UCSD-AML1 (cell line): ENCODE measurements at regions not wholly inside any gene's neighbourhood (a gene's known extent, or its start where the extent isn't known, plus 50 kb on each side); places are given as distances from the start of the nearest gene placed in this dataset.

Source experiments
- DNase-seq: peaks from one replicate; lab custom pipeline; 2025; ENCODE audit not compliant: unreplicated experiment; lab: John Stamatoyannopoulos, UW

- no peak for DNase-seq
These were observed 95.4 kb upstream of the KLHL25 start for GRCh38 chr15:85889956-85890619.

DNA sequence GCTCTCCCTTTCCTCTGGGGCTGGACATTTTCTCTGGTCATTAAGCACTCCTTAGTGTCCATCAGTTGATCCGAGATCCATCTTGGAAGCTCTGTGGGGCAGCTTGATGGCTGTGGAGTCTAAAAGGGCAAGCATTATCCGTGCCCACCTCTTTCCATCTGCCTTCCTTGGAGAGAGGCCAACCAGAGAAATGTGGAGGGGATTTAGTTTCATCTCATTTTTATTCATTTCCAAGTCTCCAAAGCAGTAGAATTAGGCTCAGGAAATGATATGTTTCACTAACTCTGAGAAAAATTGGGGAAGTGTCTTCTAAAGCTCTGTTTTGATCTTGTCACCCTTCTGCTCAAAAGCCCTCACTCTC, 95.9 kb upstream of the KLHL25 start:
- DNase-seq, result no peak

GRCh38 chr15:85891470-85891869, 96.7 kb upstream of the KLHL25 start:
- DNase-seq, result no peak

DNA sequence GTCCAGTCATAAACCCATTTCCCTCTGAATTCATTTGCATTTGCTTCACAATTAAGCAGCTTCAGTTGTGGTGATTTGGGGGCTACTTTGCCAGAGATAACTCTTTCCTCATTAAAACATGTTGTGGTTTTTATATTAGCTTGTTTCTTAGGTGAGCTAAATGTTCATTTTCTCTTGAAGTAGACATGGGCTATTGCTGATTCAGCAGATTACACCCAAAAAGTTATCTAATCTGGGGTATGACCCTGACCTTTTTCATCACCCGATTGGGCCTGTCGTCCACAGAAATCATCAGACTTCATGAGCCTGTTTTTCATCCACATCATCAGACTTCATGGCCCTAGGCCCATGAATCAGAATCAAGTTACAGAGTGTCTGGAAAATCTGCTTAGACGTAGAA, 97.5 kb upstream of the KLHL25 start:
- DNase-seq, result no peak

GRCh38 chr15:85897207-85897894, 102.6 kb upstream of the KLHL25 start:
- DNase-seq, result no peak

GRCh38 chr15:85897895-85898717, 103.4 kb upstream of the KLHL25 start:
- DNase-seq, result no peak

GRCh38 chr15:85899927-85900326, 105.2 kb upstream of the KLHL25 start:
- DNase-seq, result no peak

DNA sequence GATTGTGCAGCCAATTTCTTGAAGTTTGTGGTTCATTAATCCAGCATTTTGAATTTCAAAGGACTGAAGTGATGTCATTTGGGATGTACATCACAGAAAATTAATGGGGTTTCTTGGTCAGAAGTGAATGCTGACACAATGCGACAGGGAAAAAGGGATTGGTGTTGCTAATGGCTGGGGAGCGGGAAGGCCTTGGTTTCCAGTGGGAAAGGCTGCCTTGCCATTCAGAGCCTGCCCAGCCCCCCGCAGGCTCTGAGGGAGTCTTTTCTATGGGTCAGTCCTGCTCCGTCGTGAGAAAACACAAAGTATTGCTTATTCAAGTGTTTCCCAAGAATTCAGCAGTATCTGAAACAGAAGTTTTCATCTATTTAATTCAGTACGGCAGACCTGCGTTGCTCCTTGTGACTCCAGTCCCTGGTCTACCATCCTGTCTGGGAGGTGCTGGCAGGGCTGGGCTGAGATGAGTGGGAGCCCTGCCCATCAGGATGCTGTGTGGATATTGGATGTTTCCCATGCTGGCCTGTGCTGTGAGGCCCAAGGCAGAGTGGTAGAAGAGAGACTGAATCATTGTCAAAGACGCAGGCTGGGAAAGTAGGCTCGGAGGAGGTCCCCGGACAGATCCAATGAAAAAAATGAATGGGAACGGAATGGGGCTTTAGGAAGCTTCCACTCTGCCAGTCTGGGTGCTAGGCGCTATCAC, 111.2 kb upstream of the KLHL25 start:
- DNase-seq, result no peak

DNA sequence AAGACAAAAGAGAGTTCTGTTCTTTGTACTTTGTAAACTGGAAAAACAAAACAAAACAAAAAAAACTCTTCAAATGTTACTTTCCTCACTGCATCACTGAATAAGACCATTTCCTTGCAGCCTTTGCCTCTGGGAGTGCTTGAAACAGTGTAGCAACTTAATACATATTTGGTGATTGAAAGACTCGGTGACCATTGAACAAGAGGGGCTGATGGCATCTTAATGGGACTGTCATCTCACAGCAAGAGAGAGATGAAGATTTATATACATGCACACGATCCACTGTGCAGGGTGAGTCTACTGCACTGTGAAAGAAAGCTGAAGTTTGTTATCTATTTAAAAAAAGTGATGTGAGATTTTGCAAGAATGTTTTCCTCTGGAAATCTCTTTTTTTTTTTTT, 111.9 kb upstream of the KLHL25 start:
- DNase-seq, result no peak

- DNase-seq, result no peak
These were observed 116.1 kb upstream of the KLHL25 start for GRCh38 chr15:85910834-85911233.

- no peak for DNase-seq
These were observed 118.7 kb upstream of the KLHL25 start for GRCh38 chr15:85913461-85913860.

DNA sequence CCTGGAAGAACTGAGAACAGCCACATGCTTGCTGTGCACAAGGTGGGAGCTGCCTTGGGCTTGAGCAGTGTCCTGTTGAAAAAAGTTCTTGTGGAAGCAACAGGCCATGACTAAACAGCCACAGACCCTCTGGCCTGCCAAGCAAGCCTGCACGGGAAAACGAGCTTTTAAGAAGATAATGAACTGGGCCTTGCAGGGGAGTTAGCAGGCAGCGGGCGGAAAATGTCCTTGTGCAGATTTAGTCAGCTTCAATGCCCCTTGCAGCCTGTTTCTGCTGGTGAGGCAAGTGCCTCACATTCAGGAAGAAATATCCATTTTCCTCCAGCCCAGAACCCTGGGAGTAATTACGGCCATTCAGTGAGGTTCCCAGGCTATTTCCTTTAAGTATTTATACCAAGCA, 126.2 kb upstream of the KLHL25 start:
- DNase-seq, result no peak

DNA sequence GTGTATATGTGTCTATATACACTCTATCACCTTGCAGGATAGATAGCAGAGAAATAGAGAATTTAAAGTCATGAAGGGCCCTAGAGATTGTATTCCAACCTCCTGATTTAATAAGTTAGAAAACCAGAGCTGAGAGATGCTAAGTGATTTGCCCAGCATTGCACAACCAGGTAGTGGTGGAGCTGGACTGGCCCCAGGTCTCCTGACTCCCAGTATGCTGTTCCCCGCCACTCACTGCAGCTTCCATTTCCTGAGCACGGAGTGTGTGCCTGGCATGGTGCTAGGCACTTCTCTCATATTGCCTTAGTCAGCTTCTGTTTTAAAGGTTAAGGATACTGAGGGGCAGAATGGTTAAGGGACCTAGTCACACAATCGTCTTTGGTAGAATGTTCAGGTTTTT, 129.4 kb upstream of the KLHL25 start:
- DNase-seq, result no peak

- no peak for DNase-seq
These were observed 131.0 kb upstream of the KLHL25 start for GRCh38 chr15:85925649-85926237.

DNA sequence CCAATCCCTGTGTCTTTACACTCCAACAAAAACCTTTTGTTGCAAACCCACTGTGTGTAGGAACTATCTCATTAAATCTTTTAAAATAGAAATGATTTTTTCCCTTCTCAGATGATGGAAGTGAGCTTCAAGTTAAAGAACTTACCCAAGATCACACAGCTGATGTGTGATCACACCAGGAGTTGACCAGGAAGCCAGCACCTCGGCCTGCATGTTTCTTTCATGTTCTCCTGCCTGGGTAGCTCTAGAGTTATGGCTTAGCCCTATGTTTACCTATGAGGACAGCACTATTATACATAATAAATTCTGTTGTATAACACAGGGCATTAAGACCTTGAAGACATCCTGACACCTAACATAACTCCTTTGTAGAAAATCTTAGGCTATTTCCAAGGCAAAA, 132.1 kb upstream of the KLHL25 start:
- DNase-seq, result no peak

GRCh38 chr15:85927931-85928537, 133.3 kb upstream of the KLHL25 start:
- no peak for DNase-seq

DNA sequence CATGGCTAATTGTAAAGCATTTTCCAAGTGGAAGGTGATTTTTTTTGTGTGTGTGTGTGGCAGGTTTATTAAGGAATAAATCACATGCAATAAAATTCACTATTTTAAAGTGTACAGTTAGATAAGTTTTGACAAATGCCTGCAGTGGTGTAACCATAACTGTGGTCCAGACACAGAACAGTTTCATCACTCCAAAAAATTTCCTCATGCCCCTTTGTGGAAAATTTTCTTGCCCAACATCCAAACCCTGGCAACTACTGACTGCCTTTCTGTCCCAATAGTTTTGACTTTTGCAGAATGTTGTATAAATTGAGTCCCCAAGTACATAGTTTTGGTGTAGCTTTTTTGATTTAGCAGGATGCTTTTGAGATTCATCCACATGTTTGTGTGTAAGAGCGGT, 135.1 kb upstream of the KLHL25 start:
- no peak for DNase-seq

DNA sequence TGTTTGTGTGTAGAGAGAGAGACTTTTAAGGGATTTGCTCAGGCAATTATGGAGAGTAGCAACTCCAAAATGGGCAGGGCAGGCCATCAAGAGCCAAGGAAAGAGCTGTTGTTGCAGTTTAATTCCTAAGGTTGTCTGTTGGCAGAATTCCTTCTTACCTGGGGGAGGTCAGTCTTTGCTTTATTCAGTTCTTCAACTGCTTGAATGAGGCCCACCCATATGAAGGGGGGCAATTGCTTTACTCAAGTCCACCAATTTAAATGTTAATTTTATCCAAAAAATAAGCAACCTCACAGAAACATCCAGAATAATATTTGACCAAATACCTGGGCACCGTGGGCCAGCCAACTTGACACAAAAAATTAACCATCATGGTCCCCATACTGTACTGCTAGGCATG, 137.7 kb upstream of the KLHL25 start:
- DNase-seq, result no peak

DNA sequence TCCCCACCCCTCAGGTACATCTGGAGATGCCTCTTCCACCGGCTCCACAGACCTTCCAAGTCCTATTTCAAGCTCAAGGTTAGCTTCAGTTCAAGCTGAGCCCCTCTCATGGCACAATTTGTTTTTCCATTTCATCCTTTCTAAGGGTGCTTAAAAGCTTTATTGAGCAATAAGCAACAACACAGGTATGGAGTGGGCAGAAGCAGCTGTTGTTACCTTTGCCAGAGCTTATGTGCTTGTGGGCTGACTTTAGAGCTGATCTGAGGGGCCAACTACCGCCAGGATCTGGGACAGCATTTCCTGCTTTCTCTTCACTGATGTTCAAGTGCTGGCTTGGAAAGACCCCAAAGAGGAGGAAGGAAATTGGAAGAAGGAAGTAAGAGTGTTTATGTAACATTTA, 140.0 kb upstream of the KLHL25 start:
- DNase-seq, result no peak

- no peak for DNase-seq
These were observed 140.5 kb upstream of the KLHL25 start for GRCh38 chr15:85935182-85935581.

GRCh38 chr15:85937661-85938060, 142.0 kb upstream of the AGBL1 start:
- DNase-seq, result no peak
